Glomerular visceral epithelial cell (primary cell): ENCODE measurements at regions not wholly inside any gene's neighbourhood (a gene's known extent, or its start where the extent isn't known, plus 50 kb on each side); places are given as distances from the start of the nearest gene placed in this dataset.
"Not testable (repeated sequence)": the region's sequence is repeated elsewhere in the genome, so short reads cannot be mapped to it uniquely, and the experiment has no call there.

Source experiments
- DNase-seq: peaks from one replicate; pipeline ENCODE4 v3.0.0-alpha.2; 2016; ENCODE audit errors: extremely low spot score

DNA sequence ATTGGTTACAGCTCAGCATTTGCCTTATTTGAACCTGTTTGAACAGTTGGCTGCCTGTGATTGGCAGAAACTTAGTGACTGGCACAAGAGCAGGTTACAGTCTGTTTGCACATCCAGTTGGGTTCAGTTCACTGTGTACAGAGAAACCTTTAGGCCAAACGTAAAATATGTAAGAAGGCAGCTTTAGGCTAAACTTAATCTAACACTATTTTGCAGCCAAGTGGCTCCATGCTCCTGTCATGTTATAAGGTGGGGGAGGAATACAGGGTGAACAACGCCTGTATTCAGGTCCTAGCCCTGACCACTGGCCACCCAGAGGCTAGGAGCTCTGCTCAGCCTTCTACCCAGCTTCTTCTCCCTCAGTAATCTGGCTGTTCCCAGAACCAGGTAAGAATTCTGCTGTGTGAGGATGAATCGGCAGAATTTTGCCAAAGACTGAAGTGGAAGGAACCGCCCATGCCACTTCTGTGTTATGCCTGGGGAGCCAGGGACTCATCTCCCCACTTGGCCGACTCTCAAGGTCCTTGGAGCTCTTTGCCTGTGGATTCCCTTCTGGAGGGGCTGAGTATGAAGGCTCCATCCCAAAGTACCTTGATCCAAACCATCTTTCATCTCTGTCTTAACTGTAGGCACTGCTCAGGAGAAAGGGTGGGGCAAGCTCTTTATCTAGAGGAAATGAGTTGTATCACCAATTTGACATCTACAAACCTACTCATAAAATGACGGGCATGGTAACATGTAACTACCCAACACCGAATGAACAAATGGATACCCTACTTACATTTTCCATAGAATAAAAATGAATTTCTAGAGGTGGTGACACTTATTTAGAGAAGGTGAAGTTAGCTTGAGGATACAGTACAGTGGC lies 164.4 kb upstream of the NAMPT start:
- DNase-seq, result no peak

DNA sequence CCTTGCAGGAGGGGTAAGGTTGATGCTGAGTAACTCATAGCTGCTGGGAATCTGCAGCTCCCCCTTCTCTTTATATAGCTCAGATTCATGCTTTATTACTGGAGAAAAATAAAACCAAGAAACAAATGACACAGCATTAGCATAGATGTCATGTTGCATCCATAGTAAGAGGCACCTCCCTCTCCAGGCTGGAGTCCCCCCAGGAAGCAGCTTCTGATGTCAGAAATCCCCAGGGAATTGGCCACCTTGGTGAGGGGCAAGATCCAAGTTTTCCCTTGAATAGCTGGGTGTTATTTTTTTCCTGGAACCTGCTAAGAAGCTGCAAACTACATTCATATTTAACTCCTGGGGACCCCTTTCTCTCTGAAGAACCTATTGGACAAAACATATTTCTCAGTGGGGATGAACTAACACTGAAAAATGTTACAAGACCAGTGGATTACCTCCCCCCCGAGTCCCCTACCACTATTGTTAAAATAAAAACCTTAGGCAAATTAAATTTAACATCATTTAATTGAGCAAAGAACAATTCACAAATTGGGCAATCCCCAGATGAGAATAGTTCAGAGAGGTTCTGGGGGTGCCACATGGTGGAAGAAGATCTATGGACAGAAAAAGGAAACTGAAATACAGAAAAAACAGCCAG lies 163.7 kb upstream of the NAMPT start:
- no peak for DNase-seq

DNA sequence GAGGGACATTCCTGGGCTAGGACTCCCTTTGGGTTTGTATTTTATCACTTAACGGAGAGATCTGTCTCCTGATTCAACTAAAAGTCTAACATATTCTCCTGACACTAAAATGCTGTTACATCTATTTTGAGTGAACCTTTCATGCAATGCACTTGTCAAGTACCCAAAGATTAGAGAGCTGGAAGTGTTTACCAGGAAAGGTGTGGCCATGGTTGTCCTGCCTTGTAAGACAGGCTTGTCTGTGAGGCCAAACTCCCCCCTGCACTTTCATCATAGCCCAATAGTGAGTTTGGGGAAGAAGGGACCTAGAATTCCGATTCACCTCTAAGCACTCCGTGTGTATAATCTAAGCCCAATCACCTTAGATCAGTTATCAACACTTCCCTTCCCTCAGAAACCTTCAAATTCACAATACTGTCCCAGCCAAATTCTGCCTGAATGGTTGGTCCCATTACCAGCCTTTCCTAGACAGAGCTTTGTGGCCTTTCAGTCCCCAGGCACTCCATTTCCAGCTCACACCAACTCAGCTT lies 162.6 kb upstream of the NAMPT start:
- no peak for DNase-seq

DNA sequence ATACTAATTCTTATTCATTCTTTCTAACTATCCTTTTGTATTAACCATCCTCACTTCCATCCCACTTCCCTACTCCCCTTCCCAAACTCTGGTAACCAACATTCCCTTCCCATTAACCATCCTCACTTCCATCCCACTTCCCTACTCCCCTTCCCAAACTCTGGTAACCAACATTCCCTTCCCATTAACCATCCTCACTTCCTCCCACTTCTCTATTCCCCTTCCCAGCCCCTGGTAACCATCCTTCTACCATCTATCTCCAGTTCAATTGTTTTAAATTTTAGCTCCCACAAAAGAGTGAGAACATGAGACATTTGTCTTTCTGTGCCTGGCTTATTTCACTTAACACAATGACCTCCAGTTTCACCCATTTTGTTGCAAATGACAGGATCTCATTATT lies 160.6 kb upstream of the NAMPT start:
- not testable (repeated sequence) for DNase-seq

DNA sequence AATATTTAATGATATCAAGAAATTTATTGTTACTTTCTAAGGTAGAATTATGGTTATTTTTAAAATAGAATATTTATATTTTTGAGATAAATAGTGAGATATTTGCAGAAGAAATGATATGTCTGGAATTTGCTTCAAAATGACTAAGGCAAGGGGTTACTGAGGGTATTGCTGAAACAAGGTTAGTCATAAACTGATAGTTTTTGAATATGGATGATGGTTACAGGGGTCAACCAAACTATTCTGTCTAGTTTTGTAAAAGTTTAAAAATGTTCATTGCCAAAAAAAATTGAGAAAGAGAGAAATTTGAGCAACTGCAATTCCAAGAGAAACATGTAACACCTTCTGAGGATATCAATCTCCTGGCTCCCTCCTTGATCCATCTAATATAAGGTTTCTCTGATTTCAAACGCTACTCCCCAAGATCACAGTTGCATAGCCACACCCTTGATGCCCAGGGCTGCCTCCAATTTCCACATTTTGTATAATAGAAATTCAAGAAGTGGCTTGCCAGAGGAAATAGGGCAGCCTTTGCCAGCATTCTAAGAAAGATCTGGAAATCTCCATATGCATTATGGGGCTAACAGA lies 159.4 kb upstream of the NAMPT start:
- no peak for DNase-seq

DNA sequence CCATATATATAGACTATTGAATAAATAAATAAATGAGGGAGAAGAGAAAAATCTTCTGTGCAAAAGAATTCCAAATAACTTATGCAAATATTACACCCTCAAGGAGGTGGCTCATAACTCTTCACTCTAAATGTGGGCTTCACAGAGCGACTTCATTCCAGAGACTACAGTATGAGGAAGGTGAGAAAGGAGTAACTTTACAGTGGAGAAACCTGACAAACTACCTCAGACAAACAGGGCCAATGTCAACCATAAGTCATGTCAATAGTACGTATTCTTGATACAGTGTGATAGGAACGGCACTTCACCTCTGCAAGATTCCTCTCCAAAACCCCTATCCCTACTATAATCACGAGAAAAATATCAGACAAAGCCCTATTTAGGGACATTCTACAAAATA lies 158.4 kb upstream of the NAMPT start:
- no peak for DNase-seq

DNA sequence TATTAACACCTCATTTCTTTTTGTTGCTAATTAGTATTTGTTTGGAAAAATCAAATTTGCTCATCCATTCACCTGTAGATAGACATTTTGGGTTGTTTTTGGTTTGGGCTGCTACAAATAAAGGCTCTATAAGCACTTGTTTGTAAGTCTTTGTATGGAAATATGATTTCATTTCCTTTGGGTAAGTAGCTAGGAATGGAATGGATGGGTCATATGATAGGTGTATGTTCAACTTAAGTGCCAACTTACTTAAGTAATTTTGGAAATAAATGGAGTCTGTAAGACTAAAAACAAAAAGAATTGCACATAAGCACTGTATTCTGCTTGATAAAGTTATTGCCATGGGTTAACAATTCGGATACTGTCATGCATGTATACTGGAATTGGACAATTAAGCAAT lies 157.7 kb upstream of the NAMPT start:
- DNase-seq, result no peak

DNA sequence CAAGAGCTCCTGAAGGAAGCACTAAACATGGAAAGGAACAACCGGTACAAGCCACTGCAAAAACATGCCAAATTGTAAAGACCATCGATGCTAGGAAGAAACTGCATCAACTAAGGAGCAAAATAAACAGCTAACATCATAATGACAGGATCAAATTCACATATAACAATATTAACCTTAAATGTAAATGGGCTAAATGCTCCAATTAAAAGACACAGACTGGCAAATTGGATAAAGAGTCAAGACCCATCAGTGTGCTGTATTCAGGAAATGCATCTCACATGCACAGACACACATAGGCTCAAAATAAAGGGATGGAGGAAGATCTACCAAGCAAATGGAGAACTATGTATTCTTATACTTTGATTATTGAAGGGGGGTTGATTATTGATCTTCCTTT lies 156.6 kb upstream of the NAMPT start:
- DNase-seq, result not testable (repeated sequence)

DNA sequence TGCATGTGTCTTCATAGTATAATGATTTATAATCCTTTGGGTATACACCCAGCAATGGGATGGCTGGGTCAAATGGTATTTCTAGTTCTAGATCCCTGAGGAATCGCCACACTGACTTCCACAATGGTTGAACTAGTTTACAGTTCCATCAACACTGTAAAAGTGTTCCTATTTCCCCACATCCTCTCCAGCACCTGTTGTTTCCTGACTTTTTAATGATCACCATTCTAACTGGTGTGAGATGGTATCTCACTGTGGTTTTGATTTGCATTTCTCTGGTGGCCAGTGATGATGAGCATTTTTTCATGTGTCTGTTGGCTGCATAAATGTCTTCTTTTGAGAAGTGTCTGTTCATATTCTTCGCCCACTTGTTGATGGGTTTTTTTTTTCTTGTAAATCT lies 152.2 kb upstream of the NAMPT start:
- not testable (repeated sequence) for DNase-seq

DNA sequence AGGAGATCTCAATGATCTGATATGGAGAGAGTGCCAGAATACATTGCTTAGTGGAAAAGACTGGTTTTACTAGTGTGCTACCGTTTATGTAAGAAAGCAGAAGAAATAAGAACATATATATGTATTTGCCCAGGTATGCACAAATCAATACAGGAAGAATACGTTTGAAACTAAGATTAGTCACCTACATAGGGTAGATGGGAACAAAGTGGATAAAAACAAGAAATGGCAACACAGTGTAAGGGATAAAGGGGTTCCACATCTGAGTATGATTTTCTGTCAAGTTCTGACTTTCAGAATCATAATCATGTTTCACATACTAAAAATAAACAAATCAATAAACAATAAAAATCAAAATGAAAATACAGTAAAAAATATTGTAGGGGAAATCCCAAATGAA lies 148.6 kb upstream of the NAMPT start:
- DNase-seq, result no peak

DNA sequence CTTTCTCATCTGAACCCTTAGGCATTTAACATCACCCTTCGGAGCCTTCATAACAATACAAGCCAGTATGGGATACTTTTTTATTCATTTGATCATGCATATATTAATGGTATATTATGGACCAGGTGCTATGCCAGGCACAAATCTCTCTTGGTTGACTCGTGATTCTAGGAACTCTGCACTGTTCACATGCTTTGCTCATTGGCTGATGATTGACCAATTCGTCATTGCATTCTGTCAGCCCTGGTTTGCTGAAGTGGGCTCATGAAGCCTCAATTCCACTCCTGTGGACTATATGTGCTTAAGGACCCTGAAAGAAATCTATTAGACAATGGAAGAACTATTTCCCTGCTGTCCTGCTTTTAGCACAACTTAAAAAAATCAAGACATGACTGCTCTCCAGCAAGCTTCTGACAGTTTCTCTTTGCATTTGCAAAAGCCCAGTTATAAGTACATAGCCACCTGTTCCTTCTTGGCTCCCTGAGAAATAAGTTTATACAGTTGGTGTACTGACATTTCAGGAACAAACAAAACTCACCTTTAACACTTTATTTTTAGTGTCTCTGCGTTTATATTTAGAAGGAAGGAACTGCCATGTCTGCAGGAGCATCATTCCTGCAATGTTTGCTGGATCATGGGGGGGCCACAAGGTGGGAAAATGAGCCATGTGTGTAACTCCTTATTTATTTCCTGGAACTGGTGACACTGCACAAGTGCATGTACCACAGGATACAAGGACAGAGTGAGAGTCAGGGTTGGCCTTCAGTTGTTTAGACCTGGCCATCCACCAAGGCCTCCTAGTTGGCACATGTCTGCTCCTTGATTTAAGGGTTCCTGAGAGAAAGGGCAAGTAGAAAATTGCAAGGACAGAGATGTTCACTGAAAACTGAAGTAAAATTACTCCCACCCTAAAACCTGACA lies 146.0 kb upstream of the NAMPT start:
- DNase-seq, result no peak

DNA sequence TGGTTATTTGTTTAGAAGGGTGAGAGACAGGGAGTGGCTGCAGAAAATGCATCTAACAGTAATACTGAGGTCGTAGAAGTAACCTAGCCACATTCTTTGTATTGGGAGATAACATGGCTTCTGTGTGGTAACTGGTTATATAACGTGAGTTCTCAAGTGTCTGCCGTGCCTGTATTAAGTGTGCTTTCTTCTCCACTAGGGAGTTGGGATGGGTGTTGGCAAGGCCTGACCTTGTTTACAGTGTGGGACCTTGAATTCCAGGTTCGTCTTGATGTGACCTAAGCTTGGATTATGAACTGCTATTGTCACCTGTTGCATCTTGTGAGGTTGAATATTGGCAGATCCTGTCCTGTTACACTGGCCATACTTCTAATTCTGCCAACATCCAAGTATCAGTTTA lies 145.3 kb upstream of the NAMPT start:
- DNase-seq, result no peak

DNA sequence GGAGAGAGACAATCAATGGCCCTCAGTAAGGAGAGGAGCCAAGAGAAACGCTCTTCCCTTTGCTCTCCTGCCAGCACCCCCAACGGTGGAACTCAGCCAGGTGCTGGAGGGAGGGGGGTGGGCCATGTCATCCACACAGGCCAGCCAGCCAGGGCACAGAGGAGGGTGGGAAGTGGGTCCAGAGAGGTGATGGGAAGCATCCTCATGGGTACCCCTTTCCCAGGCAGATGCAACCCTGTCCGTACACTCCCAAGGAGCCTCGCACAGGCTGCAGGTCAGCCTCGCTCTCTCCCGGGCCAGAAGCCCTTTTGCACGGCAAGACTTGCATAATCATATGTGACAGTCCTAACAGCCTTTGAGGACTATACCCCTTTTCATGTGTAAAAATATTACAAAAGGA lies 142.0 kb upstream of the NAMPT start:
- no peak for DNase-seq

DNA sequence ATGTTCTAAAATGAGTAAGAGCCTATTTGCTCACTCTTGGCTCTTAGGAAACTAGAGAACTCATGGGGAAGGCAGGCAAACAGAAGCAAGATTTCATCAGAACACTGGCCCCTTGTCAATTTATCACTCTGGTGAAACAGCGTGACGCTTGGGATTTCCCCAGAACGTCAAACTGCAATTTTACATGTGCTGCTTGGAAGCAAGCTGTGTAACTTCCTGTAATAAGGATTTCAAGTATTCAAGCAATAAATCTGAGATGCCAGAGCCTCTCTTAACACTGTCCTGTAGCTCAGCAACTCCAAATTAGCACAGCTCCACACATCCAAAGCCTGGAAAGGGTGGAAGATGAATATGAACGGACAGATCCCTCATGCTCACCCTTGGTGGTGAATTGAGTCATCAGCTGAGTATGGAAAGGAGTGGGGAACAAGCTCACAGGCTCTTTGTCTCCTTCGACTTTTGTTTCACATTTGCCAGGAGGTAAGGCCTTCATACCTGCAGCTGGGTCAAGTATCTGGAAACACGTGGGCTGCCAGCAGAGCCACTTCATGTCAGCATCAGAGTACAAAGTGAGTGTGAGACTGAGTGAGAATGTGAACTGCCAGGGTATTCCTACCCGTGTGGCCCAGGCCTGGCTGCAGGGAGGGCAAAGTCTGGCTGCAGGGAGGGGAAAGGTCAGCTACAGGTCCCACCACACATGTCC lies 140.4 kb upstream of the NAMPT start:
- peak; percentile 90 for DNase-seq

DNA sequence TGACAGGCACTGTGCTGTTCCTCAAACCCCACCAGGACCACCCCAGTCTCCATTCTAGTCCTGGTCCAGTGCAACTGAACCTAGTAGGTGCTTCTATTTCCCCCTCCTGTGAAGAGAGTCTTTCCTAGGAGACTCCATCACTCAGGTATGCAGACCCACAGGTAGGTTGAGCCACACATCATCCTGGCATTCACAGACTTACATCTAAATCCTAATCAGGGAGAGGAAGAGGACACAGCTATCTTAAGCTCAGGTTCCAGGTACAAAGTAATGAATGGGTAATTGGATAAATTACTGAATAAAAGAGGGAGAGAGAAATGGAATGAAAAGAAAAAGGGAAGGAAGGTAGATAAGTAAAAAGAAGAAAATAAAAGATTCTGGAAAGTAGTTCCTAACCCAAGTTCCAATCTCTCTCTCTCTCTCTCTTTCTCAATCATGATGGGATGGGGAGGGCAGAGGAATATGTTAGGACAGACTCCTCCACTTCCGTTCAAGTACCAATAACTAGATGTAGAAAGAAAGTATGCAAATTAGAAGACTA lies 139.8 kb upstream of the NAMPT start:
- DNase-seq, result no peak

DNA sequence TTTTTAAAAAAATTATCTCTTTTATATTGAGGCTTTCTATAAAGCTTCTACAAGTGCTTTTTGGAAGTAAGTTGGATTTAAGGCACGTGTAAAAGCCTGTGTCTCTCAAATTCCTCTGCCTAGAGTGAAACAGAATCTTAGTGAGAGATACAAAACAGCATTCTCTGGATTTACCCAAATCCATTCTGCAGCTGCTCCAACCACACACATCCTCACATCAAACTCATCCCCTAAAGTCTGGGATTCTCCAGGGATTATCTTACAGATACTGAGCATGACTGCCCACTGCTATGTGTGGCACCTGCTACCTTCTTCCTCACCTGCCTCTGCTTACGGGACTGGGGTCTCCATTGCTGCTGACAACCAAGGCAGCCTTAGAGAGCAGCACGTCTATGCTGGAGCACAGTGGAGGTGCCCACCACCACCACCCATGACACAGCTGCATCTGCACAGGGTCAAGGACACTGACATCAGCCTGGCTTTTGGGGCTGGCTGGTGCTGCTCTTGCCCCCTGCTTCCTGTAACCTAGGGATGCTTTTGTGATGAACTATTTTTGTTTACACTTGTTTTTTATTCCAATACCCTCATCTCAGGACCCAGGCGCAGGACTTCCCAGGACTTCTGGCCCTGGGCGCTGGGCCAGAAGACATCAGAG lies 139.2 kb upstream of the NAMPT start:
- no peak for DNase-seq

DNA sequence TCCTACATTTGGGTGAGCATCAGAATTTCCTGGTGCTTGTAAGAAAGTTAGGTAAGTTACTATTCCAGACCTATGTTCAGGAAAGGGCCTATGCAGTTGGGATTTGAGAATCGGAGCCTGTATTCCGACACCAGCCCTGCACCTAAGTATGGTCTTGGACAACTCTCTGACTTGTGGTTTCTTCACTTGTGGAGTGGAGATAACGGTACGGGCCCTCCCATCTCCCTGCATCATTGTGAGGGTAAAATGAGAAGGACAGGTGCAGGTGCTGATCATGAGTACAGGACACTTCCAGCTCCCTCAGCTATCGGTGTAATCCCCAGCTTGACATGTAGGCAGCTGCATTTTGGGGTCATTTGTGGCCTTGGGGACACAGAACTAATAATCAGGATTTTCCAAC lies 138.3 kb upstream of the NAMPT start:
- no peak for DNase-seq

DNA sequence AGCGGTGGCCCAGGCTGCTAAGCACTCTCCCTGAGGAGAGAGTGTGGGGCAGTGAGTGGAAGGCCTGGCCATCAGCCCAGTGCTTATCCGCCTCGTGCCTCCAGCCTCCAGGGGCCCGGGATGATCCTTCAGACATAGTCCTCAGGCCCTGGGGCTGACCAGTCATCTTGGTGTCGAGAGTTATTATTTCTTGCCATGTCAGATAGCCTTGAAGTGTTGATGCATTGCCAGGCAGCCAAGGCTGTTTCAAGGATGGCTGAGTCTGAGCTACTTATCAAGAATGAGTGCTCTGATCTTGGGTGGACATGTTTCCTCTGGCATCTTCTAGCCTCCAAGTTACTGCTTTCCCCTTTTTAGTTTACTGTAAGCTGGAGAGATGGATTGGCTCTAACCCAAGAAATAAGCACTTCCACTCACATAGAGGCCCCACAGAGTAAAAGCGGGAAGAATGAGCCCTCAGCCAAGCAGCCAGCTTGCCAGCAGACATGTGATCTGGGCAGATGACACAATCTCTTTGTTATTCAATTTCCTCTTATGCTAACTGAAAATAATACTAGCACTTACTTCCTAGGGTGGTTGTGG lies 136.5 kb upstream of the NAMPT start:
- peak; percentile 88 for DNase-seq

DNA sequence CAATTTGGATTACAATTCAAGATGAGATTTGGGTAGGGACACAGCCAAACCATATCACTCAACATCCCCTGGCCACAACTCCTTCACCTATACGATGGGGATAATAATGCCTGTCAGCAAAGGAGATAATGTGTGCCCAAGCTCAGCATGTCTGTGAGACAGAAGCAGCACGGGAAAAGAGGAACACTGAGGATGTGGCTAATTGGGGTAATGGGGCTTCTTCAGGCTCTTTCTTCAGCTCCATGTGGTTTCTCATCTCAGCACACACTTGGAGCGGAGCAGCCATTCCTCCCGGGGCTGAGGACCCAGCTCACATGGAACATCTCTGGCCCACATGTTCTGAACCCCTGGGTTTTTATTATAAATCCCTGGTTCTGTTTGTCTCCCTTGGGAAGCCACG lies 136.0 kb upstream of the NAMPT start:
- no peak for DNase-seq

DNA sequence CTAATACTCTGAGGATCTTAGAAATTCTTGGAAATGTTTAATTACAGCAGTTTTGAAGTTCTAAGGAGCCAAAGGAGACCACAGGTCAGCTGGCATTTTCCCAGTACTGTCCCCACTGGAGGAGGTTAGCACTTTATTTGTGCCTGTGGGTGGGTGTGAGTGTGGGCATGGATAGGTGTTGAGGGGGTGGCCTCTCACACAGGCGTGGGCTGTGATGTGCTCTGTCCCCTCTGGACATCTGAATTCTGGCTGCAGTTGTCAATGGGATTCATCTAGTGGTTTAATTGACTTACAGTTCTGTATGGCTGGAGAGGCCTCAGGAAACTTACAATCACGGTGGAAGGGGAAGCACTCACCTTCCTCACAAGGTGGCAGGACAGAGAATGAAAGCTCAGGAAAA lies 135.4 kb upstream of the NAMPT start:
- DNase-seq, result no peak
